ENCODE measurements at regions not wholly inside any gene's neighbourhood (a gene's known extent, or its start where the extent isn't known, plus 50 kb on each side); places are given as distances from the start of the nearest gene placed in this dataset.

DNA sequence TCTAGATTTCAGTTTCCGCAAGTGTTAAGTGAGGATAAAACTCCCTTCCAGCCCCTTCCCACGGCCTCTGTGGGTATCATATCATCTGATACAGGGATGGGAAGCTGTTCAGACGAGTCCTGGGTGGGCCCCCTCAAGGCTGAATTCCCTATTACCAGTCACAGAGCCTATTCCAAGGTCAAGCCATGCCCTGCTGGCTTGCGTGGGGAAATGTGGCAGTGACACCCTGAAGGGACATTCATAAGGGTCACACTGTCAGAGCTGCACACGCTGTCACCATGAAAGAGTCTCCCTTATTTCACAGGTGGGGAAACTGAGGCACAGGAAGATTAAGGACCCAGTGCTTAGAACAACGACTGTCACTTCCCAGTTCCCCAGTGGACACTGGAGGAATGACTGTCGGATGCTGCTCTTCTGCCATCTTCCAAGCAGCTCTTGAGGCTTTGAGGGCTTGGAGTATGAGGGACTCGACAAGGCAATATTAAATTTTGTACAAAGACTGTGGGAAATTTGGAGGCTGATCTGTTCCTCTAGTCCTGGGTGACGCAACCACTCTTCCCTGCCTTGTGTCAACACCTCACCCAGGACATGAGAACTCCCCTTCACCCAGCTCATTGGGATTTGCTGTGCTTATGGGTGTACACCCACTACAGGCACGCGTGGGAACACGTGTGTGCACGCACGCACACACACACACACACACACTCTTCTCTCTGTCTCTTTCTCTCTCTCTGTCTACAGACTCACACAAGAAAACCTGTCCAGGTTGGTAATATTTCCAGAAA lies 386.0 kb downstream of the RPS24 start:
- no peaks in the 10 kb centered on the region for H3K79me2 ChIP-seq (ENCODE audit: control insufficient read depth, insufficient read depth, low read length)
- ChIA-PET CTCF (interaction anchor here (0.7 kb wide), 1 partner anchor 764 kb away, joined by 3 read pairs; no protein-coding TSS in a partner anchor), POLR2A (no interaction called here)
- peaks cover 17% of the 10 kb centered on the region for H3K27me3 Mint-ChIP-seq
- no peak overlapping the region for H3K27ac ChIP-seq (ENCODE audit: low read length in 2 of 2)
- WGBS (ENCODE audit: insufficient coverage) = 89% methylated on average over 6 of the region's 14 CpGs
- H3K4me1 ChIP-seq (ENCODE audit: control insufficient read depth in 2 of 2, insufficient read depth in 2 of 2, low read length in 2 of 2) = no peaks in the 10 kb centered on the region
- no peaks in the 10 kb centered on the region for H3K36me3 ChIP-seq (replicated peaks in 1 of 2; ENCODE audit: control extremely low read depth in 1 of 2, control insufficient read depth in 1 of 2, extremely low read depth in 1 of 2, insufficient read depth in 2 of 2, low read length in 1 of 2)
- TF ChIP-seq EZH2 (IDR thresholded peaks at IDR 0.05; ENCODE audit: borderline replicate concordance, insufficient read depth, low read depth, low read length, poor library complexity, severe bottlenecking) = no peak
- no peak for TF ChIP-seq CTCF (IDR thresholded peaks at IDR 0.05)
- H3K4me3 Mint-ChIP-seq = no peak overlapping the region
- no peaks in the 10 kb centered on the region for H3K9me3 Mint-ChIP-seq (ENCODE audit: insufficient read depth)
- intact Hi-C loops (cut with micrococcal nuclease) = no loop called here
- H3K4me2 ChIP-seq (replicated peaks; ENCODE audit: low read depth, low read length, poor library complexity, severe bottlenecking) = no peak overlapping the region
- H3K4me1 Mint-ChIP-seq = no peaks in the 10 kb centered on the region
- ATAC-seq (ENCODE audit: low read depth) (no peak), DNase-seq (no peak)
- no peak overlapping the region for H3K9ac ChIP-seq (ENCODE audit: low read length)
- no peaks in the 10 kb centered on the region for H4K20me1 ChIP-seq (ENCODE audit: control insufficient read depth, insufficient read depth, low read length, poor library complexity, severe bottlenecking)
- no peak overlapping the region for H3K27ac Mint-ChIP-seq
- peaks cover 0 to 7% (median 0%) of the 10 kb centered on the region in 3 donors for H3K9me3 ChIP-seq (ENCODE audit: control extremely low read depth in 1 of 3, control insufficient read depth in 2 of 3, insufficient read depth in 1 of 3, low read length in 2 of 3)
- H3K27me3 ChIP-seq (replicated peaks in 1 of 4; ENCODE audit: control extremely low read depth in 1 of 4, control insufficient read depth in 3 of 4, insufficient read depth in 4 of 4, low read length in 3 of 4) = peaks cover 0 to 2% (median under 1%) of the 10 kb centered on the region in 4 experiments
- no peak overlapping the region for H2AFZ ChIP-seq (ENCODE audit: insufficient read depth, low read depth, low read length, poor library complexity, severe bottlenecking)
- H3K4me3 ChIP-seq (ENCODE audit: control extremely low read depth in 1 of 5, extremely low read depth in 1 of 5, insufficient read depth in 1 of 5, low read depth in 2 of 5, low read length in 4 of 5) = no peak overlapping the region

DNA sequence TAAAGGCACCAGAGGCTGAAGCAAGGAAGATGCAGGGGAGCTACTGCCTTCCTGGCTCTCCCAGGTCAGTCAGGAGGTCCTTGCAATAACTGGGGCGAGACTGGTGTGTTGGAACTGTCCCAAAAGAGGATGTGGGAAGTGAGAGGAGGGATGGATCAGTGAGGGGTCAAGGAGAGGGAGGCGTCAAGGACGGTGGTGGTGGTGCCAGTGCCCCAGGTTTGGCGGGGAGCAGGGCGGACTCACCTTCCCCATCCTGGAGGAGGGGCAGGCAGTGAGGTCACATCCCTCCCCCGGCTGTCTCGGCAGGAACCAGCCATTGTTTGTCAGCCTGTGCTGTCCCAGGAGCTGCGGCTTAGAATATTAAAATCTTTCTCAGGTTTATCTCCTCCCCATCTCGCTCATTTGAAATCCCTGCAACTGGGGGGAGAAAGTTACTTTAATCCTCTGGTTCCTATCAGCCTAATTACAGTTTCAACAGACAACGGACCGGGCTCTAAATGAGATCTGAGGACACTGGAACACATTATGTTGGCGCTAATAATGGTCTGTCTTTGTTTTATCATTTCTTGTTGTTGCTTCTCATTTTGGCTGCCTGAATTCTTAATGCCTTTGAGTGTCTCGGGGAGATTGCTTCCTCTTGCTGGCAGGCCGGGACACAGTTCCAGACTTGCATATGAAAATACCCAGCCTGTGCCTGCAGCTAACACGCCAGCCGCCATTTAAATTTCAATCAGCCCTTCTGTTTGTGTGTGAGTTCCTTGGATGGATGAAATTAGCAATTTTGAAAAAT lies 387.5 kb downstream of the RPS24 start:
- no peaks in the 10 kb centered on the region for H3K79me2 ChIP-seq (ENCODE audit: control insufficient read depth, insufficient read depth, low read length)
- Mint-ChIP-seq H3K27ac (no peak overlapping the region), H3K9me3 (ENCODE audit: insufficient read depth) (peaks cover 1% of the 10 kb centered on the region), H3K27me3 (peaks cover 17% of the 10 kb centered on the region), H3K4me3 (no peak overlapping the region), H3K4me1 (no peaks in the 10 kb centered on the region)
- no peak overlapping the region for H2AFZ ChIP-seq (ENCODE audit: insufficient read depth, low read depth, low read length, poor library complexity, severe bottlenecking)
- DNase-seq = no peak
- no peaks in the 10 kb centered on the region for H4K20me1 ChIP-seq (ENCODE audit: control insufficient read depth, insufficient read depth, low read length, poor library complexity, severe bottlenecking)
- no peaks in the 10 kb centered on the region for H3K4me1 ChIP-seq (ENCODE audit: control insufficient read depth in 2 of 2, insufficient read depth in 2 of 2, low read length in 2 of 2)
- no peak overlapping the region for H3K27ac ChIP-seq (ENCODE audit: low read length in 2 of 2)
- peaks cover 0 to 7% (median 1%) of the 10 kb centered on the region in 3 donors for H3K9me3 ChIP-seq (ENCODE audit: control extremely low read depth in 1 of 3, control insufficient read depth in 2 of 3, insufficient read depth in 1 of 3, low read length in 2 of 3)
- ChIA-PET CTCF (no interaction called here), POLR2A (no interaction called here)
- H3K27me3 ChIP-seq (replicated peaks in 1 of 4; ENCODE audit: control extremely low read depth in 1 of 4, control insufficient read depth in 3 of 4, insufficient read depth in 4 of 4, low read length in 3 of 4) = peaks cover 0 to 2% (median under 1%) of the 10 kb centered on the region in 4 experiments
- no peak overlapping the region for H3K9ac ChIP-seq (ENCODE audit: low read length)
- 79% methylated on average over 10 of the region's 16 CpGs for WGBS (ENCODE audit: insufficient coverage)
- TF ChIP-seq EZH2 (IDR thresholded peaks at IDR 0.05; ENCODE audit: borderline replicate concordance, insufficient read depth, low read depth, low read length, poor library complexity, severe bottlenecking) (no peak), CTCF (IDR thresholded peaks at IDR 0.05) (no peak)
- ATAC-seq (ENCODE audit: low read depth) = no peak
- intact Hi-C loops (cut with micrococcal nuclease) = no loop called here
- no peaks in the 10 kb centered on the region for H3K36me3 ChIP-seq (replicated peaks in 1 of 2; ENCODE audit: control extremely low read depth in 1 of 2, control insufficient read depth in 1 of 2, extremely low read depth in 1 of 2, insufficient read depth in 2 of 2, low read length in 1 of 2)
- no peak overlapping the region for H3K4me3 ChIP-seq (ENCODE audit: control extremely low read depth in 1 of 5, extremely low read depth in 1 of 5, insufficient read depth in 1 of 5, low read depth in 2 of 5, low read length in 4 of 5)
- H3K4me2 ChIP-seq (replicated peaks; ENCODE audit: low read depth, low read length, poor library complexity, severe bottlenecking) = no peak overlapping the region
